ENCODE measurements at regions not wholly inside any gene's neighbourhood (a gene's known extent, or its start where the extent isn't known, plus 50 kb on each side); places are given as distances from the start of the nearest gene placed in this dataset.

DNA sequence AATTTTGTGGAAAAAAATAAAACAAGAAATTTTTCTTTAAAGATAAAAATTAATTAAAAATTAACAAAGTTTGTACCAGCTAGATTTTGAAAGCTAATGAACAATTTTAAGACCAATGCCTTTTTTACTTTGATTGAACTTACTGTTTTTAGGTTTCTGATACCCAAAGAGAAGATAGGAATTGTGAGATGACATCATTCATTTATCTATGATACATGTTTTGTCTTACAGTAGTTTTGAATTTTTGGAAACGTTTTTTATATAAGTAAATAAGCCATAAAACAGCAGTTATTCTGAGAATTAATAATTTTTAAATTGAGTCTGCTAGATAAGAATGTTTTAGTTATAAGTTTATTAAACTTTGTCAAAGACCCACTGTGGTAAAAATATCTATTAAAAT, 65.0 kb upstream of the GPR174 start:
- Histone ChIP-seq H3K27me3 (no peaks in the 10 kb centered on the region), H3K27ac (no peak overlapping the region), H3K4me3 (no peak overlapping the region), H3K4me1 (no peaks in the 10 kb centered on the region), H3K9me3 (no peaks in the 10 kb centered on the region), H3K36me3 (no peaks in the 10 kb centered on the region)
- 9% methylated on average over 1 of the region's 1 CpG for WGBS (ENCODE audit: insufficient coverage, low coverage, low lambda C conversion rate, missing lambda C conversion rate)
- no peak for ATAC-seq
- DNase-seq, result no peak
- TF ChIP-seq, protein P1, sequence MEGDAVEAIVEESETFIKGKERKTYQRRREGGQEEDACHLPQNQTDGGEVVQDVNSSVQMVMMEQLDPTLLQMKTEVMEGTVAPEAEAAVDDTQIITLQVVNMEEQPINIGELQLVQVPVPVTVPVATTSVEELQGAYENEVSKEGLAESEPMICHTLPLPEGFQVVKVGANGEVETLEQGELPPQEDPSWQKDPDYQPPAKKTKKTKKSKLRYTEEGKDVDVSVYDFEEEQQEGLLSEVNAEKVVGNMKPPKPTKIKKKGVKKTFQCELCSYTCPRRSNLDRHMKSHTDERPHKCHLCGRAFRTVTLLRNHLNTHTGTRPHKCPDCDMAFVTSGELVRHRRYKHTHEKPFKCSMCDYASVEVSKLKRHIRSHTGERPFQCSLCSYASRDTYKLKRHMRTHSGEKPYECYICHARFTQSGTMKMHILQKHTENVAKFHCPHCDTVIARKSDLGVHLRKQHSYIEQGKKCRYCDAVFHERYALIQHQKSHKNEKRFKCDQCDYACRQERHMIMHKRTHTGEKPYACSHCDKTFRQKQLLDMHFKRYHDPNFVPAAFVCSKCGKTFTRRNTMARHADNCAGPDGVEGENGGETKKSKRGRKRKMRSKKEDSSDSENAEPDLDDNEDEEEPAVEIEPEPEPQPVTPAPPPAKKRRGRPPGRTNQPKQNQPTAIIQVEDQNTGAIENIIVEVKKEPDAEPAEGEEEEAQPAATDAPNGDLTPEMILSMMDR (IDR thresholded peaks at IDR 0.05), result no peak
- no peak for TF ChIP-seq POLR2A (IDR thresholded peaks at IDR 0.05)
- intact Hi-C loops (cut with DNase I), result no loop called here

DNA sequence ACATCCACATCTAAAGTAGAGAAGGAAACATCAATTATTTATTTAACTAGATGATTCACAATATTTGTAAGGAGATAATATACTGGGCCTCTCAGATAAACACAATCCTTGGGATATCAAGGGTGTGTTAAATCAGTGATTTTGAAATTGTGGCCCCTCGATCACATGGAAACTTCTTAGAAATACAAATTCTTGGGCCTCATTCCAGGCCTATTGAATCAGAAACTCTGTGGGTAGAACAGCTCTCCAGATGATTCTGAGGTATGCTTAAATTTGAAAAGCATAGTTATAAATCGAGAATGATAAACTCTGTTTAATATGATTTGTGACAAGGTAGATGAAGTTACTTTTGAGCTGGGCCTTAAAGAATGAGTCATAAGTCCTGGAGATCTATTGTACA, 64.3 kb upstream of the GPR174 start:
- H3K4me1 ChIP-seq, result no peaks in the 10 kb centered on the region
- DNase-seq (no peak), ATAC-seq (no peak)
- no peaks in the 10 kb centered on the region for H3K9me3 ChIP-seq
- no peak for TF ChIP-seq POLR2A (IDR thresholded peaks at IDR 0.05)
- TF ChIP-seq, protein P1 (IDR thresholded peaks at IDR 0.05), result no peak
- no peak overlapping the region for H3K27ac ChIP-seq
- H3K36me3 ChIP-seq, result no peaks in the 10 kb centered on the region
- no peaks in the 10 kb centered on the region for H3K27me3 ChIP-seq
- intact Hi-C loops (cut with DNase I), result no loop called here
- no peak overlapping the region for H3K4me3 ChIP-seq
- WGBS (ENCODE audit: insufficient coverage, low coverage, low lambda C conversion rate, missing lambda C conversion rate), result 43% methylated on average over 2 of the region's 2 CpGs

- H3K4me1 ChIP-seq, result no peaks in the 10 kb centered on the region
- H3K27ac ChIP-seq, result no peak overlapping the region
- DNase-seq (no peak), ATAC-seq (peak; percentile 71 to 90 (median 85))
- WGBS (ENCODE audit: insufficient coverage, low coverage, low lambda C conversion rate, missing lambda C conversion rate), result 5% methylated on average over 6 of the region's 6 CpGs
- no peak for TF ChIP-seq POLR2A (IDR thresholded peaks at IDR 0.05)
- TF ChIP-seq, protein P1 (IDR thresholded peaks at IDR 0.05), result peak; percentile 53 to 71 (median 69)
- no peaks in the 10 kb centered on the region for H3K9me3 ChIP-seq
- H3K27me3 ChIP-seq, result no peaks in the 10 kb centered on the region
- H3K4me3 ChIP-seq, result no peak overlapping the region
- intact Hi-C loops (cut with DNase I), result no loop called here
- no peaks in the 10 kb centered on the region for H3K36me3 ChIP-seq
Observed at GRCh38 chrX:79081895-79082512, 62.5 kb upstream of the GPR174 start.

GRCh38 chrX:79082899-79083298, 61.6 kb upstream of the GPR174 start:
- intact Hi-C loops (cut with DNase I), result no loop called here
- WGBS (ENCODE audit: insufficient coverage, low coverage, low lambda C conversion rate, missing lambda C conversion rate), result 32% methylated on average over 3 of the region's 3 CpGs
- no peak for DNase-seq

More at GRCh38 chrX:79082899-79083298, 61.6 kb upstream of the GPR174 start:
- no peak overlapping the region for H3K4me3 ChIP-seq
- H3K4me1 ChIP-seq, result no peaks in the 10 kb centered on the region
- no peaks in the 10 kb centered on the region for H3K27me3 ChIP-seq
- TF ChIP-seq, protein P1 (IDR thresholded peaks at IDR 0.05), result no peak
- no peak for TF ChIP-seq POLR2A (IDR thresholded peaks at IDR 0.05)
- no peak overlapping the region for H3K27ac ChIP-seq
- ATAC-seq, result no peak
- H3K9me3 ChIP-seq, result no peaks in the 10 kb centered on the region
- no peaks in the 10 kb centered on the region for H3K36me3 ChIP-seq

All from right lobe of liver (tissue), 6 donors.